ENCODE measurements at regions not wholly inside any gene's neighbourhood (a gene's known extent, or its start where the extent isn't known, plus 50 kb on each side); places are given as distances from the start of the nearest gene placed in this dataset.

DNA sequence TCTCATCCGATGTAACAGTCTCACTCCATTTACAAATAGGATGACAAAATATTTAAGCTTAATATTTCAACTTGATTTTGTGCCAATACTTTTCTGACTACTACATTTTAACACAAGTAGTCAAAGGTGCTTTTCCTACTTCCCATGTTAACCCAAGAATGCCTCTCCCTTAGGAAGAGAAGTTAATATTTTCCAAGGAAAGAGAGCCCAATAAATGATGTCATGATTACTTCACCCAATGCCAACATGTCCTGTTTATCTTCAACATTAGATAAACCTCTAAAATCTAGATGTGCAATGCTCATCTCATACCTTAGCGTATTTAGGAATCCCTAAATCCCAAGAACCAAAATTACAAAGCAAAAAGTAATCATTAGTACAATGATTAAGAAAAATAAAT, 156.7 kb upstream of the TENT5A start:
- no peak for DNase-seq
- Histone ChIP-seq H3K27me3 (no peaks in the 10 kb centered on the region), H3K4me1 (no peaks in the 10 kb centered on the region), H3K36me3 (ENCODE audit: low read depth, missing control alignments) (no peaks in the 10 kb centered on the region), H3K4me3 (no peak overlapping the region), H3K27ac (no peak overlapping the region), H3K9me3 (no peaks in the 10 kb centered on the region)
- intact Hi-C loops (cut with DNase I; ENCODE audit: low total_unique reads): no loop called here
- no peak for TF ChIP-seq POLR2A (IDR thresholded peaks at IDR 0.05)
- TF ChIP-seq, protein P1, sequence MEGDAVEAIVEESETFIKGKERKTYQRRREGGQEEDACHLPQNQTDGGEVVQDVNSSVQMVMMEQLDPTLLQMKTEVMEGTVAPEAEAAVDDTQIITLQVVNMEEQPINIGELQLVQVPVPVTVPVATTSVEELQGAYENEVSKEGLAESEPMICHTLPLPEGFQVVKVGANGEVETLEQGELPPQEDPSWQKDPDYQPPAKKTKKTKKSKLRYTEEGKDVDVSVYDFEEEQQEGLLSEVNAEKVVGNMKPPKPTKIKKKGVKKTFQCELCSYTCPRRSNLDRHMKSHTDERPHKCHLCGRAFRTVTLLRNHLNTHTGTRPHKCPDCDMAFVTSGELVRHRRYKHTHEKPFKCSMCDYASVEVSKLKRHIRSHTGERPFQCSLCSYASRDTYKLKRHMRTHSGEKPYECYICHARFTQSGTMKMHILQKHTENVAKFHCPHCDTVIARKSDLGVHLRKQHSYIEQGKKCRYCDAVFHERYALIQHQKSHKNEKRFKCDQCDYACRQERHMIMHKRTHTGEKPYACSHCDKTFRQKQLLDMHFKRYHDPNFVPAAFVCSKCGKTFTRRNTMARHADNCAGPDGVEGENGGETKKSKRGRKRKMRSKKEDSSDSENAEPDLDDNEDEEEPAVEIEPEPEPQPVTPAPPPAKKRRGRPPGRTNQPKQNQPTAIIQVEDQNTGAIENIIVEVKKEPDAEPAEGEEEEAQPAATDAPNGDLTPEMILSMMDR (IDR thresholded peaks at IDR 0.05): no peak
- 91 to 98% methylated on average over 2 of the region's 2 CpGs for WGBS, 2 donors

DNA sequence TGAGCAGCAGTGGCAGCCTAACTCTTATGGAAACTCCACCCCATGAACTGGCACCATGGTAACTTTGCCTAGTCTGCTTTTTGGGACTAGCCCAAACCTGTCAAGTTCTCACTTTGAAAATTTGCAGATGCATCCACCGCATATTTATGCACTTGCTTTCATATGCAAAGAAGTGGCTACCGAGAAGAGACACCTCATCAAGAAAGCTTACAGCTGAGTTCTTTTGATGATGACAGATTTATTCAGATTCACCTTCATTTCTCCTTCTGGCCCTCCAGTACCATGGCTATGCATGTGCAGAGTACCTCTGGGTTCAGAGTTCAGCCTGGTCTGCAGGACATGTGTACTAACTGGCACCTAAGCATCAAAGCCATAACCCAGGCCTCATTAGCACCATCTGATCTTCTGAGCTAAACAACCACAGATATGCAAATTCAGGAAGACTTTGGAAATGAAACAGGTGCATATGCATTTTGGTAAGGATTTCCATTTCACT, 154.3 kb upstream of the TENT5A start:
- WGBS, 2 donors: 78 to 82% methylated on average over 2 of the region's 2 CpGs
- DNase-seq: no peak
- TF ChIP-seq, protein P1 (IDR thresholded peaks at IDR 0.05): no peak
- TF ChIP-seq POLR2A (IDR thresholded peaks at IDR 0.05): no peak
- H3K4me3 ChIP-seq: no peak overlapping the region
- no peaks in the 10 kb centered on the region for H3K9me3 ChIP-seq
- intact Hi-C loops (cut with DNase I; ENCODE audit: low total_unique reads): no loop called here
- no peak overlapping the region for H3K27ac ChIP-seq
- no peaks in the 10 kb centered on the region for H3K27me3 ChIP-seq
- no peaks in the 10 kb centered on the region for H3K36me3 ChIP-seq (ENCODE audit: low read depth, missing control alignments)
- H3K4me1 ChIP-seq: peaks cover 2% of the 10 kb centered on the region

DNA sequence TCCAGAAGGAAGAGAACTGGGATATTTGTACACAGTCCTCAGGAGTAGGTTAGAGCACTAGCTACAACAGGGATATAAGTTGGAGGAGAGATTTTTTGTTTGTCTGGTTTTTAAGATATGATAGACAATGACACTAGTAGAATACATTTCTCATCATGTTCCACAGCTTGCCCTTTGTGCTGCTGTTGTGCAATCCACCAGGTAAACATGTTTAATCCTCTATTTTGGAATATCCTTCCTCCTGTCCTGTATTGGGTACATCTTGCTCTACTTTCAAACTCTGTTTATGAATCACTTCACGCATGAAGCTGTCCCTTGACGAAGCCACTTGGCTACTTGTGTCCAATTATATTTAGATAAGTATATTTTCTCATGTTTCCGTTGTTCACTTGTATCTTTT, 153.6 kb upstream of the TENT5A start:
- TF ChIP-seq POLR2A (IDR thresholded peaks at IDR 0.05): no peak
- TF ChIP-seq, protein P1 (IDR thresholded peaks at IDR 0.05): no peak
- intact Hi-C loops (cut with DNase I; ENCODE audit: low total_unique reads): no loop called here
- WGBS, 2 donors: 89 to 92% methylated on average over 3 of the region's 3 CpGs
- DNase-seq: no peak
- no peak overlapping the region for H3K4me3 ChIP-seq
- no peak overlapping the region for H3K27ac ChIP-seq
- H3K9me3 ChIP-seq: no peaks in the 10 kb centered on the region
- H3K27me3 ChIP-seq: no peaks in the 10 kb centered on the region
- peaks cover 7% of the 10 kb centered on the region for H3K4me1 ChIP-seq
- no peaks in the 10 kb centered on the region for H3K36me3 ChIP-seq (ENCODE audit: low read depth, missing control alignments)

DNA sequence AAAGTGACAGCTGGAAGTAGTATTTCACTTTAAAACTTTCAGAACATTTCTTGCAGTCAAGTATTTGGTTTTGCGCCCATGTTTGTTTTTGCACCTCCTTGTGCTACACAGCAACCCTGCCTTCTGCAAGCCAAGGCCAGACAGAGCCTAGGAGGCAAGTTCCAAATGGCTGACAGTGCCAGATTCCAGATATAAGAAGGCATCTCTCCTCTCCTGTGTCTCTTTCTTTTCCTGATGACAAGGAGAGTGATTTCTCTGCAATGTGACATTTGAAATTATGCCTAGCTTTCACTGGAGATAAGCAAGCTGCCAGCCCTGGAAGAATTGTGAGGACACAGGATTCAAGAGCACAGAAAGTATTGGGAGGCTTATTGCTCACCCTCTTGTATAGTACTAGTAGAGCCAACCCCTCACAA, 149.1 kb upstream of the TENT5A start:
- H3K36me3 ChIP-seq (ENCODE audit: low read depth, missing control alignments): no peaks in the 10 kb centered on the region
- intact Hi-C loops (cut with DNase I; ENCODE audit: low total_unique reads): no loop called here
- no peaks in the 10 kb centered on the region for H3K9me3 ChIP-seq
- no peak for TF ChIP-seq POLR2A (IDR thresholded peaks at IDR 0.05)
- TF ChIP-seq, protein P1 (IDR thresholded peaks at IDR 0.05): no peak
- peak overlapping the region; percentile 5 to 9 for H3K27ac ChIP-seq
- H3K4me1 ChIP-seq: peaks cover 7% of the 10 kb centered on the region
- H3K27me3 ChIP-seq: no peaks in the 10 kb centered on the region
- peak; percentile 29 for DNase-seq
- no peak overlapping the region for H3K4me3 ChIP-seq
- 38 to 68% methylated on average over 1 of the region's 1 CpG for WGBS, 2 donors

DNA sequence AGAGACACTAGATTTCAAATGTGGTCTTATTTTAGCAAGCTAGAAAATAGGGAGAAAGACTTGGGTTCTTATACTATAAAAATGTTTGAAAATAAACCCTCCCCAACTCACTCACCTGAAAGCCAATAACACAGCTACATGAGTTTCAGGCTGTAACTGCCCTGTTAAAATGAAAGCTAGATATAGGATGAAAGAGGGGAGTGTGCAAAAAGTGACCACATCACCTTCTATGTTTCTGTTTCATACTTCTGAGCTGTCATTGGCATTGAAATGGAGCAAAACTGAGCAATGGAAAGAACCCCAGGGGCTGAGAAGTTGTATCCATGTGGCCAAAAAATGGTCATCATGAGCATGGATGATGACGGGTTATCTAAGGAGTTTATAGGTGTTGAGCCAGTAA, 148.1 kb upstream of the TENT5A start:
- WGBS, 2 donors: 88 to 100% methylated on average over 1 of the region's 1 CpG
- intact Hi-C loops (cut with DNase I; ENCODE audit: low total_unique reads): no loop called here
- no peak overlapping the region for H3K4me3 ChIP-seq
- H3K9me3 ChIP-seq: no peaks in the 10 kb centered on the region
- H3K27me3 ChIP-seq: no peaks in the 10 kb centered on the region
- H3K27ac ChIP-seq: no peak overlapping the region
- H3K4me1 ChIP-seq: peaks cover 7% of the 10 kb centered on the region
- no peak for TF ChIP-seq POLR2A (IDR thresholded peaks at IDR 0.05)
- TF ChIP-seq, protein P1 (IDR thresholded peaks at IDR 0.05): no peak
- H3K36me3 ChIP-seq (ENCODE audit: low read depth, missing control alignments): no peaks in the 10 kb centered on the region
- DNase-seq: no peak
